HG02973 (cell line): ENCODE measurements at regions not wholly inside any gene's neighbourhood (a gene's known extent, or its start where the extent isn't known, plus 50 kb on each side); places are given as distances from the start of the nearest gene placed in this dataset.

Experiments
- ATAC-seq: cut with Tn5 transposase; IDR thresholded peaks from one replicate; pipeline ENCODE4 v1.9.1; 2021; ENCODE audit warnings: moderate library complexity; ENCODE audit not compliant: unreplicated experiment

DNA sequence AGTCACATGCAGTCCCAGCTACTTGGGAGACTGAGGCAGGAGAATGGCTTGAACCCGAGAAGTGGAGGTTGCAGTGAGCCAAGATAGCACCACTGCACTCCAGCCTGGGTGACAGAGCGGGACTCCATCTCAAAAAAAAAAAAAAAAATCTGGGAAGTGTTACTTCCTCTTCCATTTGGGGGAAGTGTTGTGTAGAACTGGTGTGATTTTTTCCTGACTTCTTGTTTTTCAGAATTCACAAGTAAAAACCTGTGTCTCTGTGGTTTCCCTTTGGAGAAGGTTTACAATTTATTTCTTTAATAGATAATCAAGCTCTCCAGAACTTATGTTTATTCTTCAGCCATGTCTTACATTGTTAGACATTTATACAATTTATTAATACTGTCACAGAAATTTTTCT is 396.1 kb downstream of the BRD1 start:
- no peak for ATAC-seq

DNA sequence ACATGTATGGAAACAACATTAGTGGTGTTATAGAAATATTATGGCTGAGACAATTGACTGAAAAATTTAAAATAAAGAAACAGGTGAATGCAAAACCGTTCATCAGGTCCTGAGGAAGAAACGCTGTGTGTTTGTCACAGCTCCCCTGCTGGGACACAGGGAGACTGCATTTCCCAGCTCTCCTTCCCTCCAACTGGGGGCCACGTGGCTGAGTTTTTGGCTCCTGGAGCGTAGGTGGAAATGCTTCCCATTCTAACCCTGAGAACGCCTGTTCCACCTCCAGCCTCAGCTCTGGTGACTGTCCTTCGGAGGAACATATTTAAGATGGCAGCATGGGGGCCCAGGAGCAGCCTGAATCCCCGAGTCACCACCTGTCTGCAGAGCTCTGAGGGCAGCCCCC is 398.6 kb downstream of the BRD1 start:
- ATAC-seq, result no peak

DNA sequence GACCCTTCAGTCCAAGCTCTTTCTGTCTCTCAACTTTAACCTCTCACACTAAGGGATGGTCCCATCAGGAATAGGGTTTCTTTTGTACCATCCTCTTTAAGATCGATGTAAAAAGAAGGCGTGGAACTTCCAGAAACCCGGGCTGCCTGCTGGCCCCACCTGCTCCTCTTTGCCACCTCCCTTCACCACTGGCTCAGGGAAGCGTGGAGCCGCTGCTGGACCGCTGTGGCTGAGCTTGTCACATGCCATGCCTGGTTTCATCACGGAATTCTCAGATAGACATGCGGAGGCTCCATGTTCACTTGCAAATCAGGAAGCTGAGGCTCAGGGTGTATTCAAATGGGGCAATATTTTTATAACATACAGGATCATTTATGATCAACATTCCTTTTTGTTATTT is 399.7 kb downstream of the BRD1 start:
- ATAC-seq, result no peak

DNA sequence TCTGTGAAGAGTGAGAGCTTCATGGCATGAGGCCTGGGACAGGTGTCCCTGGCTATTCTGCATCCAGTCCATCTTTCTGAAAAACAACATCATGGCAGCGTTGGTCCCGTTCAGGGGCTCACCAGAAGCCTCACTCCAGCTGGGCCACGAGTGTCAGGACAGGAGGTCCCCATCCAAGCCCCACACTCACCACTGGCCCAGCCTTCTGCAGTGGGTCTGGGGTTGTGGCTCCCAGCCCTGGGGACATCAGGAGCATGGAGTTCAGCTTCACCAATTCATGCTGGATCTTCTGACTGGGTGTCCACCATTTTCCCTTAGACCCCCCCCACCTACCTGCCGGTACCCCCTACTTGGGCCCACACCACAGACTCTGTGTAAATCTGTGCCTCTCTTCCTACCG is 400.3 kb downstream of the BRD1 start:
- ATAC-seq, result no peak

DNA sequence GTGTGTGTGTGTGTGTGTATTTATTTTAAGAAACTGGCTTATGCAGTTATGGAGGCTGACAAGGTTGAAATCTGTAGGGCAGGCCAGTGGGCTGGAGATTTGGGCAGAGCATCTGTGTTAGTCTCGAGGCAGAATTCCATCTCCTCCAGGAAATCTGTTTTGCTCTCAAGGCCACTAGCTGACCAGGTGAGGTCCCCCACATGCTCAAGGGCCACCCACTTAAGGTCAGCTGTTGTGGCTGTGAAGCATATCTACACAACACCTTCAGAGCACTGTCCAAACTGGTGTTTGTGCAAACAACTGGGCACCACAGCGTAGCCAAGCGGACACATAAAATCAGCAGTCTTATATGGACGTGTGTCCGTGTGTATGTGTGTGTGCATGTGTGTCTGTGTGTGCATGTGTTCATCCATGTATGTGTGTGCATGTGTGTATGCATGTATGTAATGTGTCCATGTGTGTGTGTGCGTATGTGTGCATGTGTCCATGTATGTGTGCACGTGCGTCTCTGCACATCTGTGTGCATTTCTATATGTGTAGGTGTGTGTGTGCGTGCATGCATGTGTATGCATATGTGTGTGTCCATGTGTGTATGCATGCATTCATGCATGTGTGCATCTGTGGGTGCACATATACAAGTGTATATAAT is 400.9 kb downstream of the BRD1 start:
- no peak for ATAC-seq

DNA sequence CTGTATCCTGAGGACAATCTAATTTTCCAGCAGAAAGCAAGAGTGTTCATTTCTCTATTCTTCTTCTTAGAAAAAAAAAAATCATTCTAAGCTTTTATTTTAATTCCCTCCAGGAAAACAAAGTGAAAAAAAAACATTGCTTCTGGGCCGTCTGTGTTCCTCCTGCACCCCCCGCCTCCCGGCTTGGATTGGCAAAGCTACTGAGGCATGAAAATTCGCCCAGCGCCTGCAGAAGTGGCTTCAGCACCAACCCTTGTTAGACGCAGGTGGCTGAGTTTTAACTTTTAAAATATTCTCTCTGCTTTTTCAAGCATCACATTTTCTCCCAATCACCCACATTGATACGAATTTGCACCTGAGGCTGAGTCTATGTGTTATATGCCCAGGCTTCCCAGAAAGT is 401.6 kb downstream of the BRD1 start:
- ATAC-seq, result no peak

DNA sequence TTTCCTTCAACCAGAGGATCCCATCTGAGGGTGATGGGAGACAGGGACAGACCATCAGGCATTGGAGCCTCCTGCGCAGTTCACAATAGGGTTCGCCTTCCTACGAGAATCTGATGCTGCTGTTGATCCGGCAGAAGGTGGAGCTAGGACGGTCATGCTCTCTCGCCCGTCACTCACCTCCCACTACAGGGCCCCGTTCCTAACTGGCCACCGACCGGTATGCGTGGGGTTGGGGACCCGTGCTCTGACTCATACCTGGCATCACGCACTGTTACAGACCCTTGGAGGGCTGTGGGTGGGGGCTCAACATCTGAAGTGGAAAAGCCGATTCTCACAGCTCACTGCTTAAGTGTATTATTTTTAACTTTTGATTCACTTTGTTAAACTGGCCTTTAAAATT is 402.3 kb downstream of the BRD1 start:
- no peak for ATAC-seq

DNA sequence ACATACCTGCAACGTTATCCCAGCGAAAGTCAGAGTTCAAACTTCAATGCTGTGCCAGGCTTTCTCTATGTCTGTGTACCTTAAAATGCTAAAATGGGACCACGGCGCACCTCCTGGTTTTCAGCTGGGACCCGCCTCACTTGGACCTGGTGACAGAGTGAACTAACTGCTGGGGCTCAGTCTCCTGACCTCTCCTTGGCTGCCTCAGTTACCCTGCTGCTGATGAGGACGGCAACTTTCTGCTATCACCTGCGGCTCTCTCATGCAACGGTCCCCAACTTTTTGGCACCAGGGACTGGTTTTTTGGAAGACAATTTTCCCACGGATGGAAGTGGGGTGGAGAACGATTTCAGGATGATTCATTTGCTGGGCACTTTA is 402.8 kb downstream of the BRD1 start:
- ATAC-seq, result no peak

DNA sequence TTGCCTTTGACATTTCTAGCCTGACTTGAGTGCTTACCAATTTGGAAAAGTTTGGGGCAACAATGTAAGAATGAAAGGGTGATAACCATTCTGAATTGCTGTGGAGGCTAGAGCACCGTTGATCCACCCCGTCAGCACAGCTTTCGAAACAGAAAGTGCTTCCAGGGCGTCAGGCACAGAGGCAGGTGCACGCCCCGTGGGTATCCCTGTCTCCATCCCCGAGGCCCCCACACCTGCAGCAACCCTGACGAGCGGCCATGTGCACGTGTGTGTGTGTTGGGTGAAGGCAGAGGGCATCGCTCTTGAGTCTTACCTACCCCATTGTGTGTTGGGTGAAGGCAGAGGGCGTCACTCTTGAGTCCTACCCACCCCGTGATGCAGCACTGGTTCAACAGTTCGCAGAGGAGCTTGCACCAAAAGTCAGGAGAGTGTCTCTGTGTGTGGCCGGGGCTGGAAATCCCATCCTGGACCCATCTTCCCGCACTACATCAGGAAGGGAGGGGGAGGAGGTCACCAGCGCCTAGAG is 404.5 kb downstream of the BRD1 start:
- no peak for ATAC-seq

DNA sequence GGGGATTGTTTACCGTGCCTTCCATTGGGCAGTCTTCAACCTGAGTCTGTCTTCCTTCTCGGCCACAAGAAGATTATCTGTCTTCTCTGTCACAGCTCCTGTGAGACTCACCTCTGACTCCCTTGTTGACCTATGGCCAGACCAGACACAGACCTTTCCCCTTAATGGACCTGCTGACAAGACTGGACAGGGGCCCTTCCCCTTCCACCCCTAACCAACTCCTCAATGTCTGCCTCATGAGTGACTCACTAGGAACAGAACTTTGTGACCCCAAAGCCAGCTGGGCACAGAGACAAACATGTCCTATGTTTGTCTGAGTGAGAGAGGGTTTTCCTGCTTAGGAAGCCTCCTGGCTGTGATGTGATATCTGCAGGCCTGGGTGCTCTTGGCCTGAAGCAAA is 405.0 kb downstream of the BRD1 start:
- no peak for ATAC-seq

DNA sequence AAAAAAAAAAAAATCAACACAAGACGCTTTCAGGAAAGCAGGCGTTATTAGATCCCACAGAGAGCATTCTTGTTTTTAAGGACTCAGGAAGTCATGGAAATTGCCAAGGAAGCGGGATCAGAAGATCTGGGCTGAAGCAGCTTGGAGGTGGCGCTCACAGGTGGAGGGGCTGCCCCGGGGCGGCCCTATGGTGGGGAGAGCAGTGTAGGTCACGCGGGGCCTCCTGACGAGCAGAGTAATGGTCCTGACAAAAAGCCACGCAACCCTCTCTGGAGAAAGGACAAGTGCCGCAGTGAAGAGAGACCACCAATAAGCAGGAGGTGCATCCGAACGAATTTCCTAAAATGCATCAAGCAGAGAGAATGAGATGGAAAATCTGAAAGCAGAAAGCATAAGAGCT is 407.0 kb downstream of the BRD1 start:
- ATAC-seq, result no peak

DNA sequence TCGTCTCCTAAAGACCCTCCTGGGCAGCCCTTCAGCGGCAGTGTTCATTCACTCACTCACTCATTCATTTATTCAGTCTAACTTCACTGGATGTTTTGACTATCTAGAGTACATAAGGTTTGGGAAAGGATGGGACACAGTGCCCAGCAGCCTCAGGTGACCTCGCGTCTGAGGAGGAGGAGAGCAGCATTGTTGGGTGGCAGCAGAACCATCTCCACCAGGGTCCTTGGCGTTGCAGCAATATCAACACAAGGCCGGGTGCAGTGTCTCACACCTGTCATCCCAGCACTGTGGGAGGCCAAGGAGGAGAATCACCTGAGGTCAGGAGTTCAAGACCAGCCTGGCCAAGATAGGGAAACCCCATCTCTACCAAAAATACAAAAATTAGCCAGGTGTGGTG is 408.0 kb downstream of the BRD1 start:
- no peak for ATAC-seq

DNA sequence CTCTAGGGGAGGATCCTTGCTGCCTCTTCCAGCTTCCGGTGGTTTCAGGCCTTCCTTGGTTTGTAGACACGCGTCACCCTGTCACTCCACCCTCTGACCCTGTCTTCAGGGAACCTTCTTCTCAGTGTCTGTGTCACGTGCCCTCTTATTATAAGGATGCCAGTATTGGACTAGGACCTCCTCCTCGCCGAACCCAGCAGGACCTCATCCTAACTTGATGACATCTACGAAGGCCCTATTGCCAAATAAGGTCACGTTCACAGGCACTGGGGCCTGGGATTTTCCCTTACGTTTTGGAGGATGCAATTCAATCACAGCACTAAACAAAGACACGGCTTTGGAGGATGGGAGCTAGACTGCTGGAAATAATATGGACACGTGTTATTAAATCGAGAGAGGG is 408.7 kb downstream of the BRD1 start:
- no peak for ATAC-seq

DNA sequence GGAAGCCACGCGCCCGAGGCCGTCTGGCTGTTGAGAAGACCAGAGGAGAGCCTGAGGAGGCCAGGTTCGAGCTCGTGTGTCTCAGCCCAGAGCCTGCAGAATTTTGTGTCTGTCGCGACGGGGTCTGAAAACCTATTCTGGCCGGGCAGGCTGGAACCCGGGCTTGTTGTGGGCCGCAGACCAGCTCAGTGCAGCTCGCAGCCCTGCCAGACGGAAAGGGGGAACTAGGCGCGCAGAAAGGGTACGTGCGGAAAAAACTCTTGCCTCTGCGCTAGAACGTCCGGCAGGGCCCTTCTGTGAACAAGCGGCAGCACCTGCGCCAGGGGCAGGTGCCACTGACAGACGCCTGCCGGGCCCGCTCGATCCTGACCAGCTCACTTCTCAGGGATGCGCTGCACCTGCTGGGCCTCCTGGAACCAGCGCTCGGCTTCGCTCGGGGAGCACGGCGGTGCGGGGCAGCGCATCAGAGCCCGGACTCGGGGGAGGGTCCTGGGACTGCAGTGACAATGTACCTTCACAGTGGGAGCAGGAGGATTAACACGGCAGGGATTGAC is 409.3 kb downstream of the BRD1 start:
- no peak for ATAC-seq

DNA sequence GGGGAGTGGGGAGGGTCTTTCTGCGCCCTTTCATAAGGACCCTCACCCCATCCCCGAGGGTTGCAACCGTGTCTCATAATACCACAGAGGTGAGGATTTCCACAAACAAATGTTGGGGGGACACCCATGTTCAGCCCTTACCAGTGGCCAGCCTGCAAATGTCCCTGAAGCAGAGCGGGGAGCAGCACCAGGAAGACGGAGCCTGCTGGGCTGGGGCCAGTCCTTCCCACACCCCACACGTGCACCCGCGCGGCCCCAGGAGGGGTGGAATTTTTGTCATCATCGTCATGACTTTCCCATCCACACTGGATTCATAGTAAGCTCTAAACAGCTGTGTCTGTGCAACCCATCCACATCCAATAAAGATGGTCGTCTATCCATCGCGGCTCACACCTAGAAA is 409.8 kb downstream of the BRD1 start:
- ATAC-seq, result no peak

DNA sequence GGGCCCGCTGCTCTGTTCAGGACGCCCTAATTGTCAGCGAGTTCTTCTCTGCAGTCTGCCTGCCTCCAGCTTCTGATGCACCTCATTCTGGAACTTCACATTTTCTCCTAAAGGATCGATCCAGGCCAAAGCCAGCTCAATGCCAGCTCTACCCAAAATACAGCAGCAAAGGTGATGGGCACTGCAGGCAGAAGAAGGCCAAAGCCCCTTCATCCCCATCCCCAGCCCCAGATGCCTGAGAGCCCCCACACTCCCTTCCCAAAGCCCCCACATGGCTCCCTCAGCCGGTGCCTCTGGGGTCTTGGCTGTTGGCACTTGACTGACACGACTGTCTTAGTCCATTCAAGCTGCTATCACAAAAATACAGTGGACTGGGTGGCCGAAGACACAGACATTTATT is 410.3 kb downstream of the BRD1 start:
- no peak for ATAC-seq

DNA sequence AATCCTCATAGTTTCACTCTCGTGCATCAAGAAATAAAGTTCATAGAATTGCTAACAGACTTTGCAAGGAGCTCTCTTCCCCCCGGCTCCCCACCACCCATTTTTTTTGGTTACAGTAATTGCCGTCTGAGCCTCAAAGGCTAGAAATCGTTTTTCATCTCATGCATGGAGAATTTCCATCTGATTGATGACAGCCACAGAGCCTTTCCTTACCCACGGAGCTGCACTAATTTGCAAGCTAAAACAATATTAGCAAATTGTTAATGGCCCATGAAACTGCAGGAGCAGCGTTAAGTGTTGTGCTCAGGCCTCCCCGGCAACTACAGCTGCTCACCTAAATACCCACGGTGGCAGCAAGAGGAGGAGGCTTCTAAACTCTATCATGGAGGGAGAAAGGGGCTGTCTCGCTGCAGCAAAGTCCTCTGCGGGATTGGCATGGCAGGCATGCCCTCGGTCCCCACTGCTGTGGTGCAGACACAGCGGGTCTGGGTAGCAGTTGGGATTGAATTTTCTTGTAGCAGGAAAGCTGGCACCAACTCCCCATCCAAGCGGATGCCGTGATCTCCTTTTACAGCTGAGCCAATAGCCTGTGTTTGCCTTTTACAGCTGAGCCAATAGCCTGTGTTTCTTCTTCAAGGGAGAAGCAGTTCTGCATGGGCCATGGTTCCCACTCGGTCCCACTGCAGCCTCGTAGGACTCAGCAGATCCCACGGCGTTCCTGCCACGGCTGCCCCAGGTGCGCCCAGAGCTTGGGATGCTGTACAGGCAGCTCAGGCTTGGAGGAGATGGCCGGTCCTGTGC is 412.3 kb downstream of the BRD1 start:
- ATAC-seq, result no peak

DNA sequence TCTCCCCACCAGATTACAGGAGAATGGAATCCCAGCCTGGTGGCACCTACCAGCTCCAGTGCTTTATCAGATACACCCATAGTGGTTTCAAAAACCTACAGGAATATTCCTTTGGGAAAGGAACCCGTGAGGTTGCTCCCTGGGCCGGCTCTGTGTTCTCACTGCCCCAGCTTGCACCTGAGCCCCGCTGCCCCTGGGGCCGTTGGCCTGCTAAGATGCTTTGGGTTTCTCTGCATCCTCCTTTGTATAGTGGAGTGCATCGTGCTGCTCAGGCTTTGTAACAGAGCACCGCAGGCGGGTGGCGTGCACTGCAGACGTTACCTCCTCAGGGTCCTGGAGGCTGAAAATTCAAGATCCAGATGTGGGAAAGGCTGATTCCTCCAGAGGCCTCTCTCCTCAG is 414.1 kb downstream of the BRD1 start:
- no peak for ATAC-seq

DNA sequence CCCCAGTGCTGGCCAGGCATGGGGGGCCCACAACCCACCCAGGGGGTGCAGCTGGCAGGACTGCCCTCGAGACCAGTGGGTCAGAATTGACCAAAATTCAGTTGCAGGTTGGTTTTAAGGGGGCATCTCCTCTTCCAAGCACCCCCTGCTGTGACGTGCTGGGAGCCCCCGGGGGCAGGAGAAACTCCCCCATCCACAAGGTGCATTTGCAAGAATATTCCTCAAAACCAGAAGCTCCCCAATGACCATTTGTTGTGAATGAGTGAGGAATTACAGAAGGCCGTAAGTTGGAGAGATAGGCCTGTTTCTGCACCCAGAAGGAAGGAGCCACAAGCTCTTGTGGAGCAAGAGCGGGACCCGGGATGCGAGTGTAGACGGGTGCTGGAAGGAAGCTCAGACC is 414.5 kb downstream of the BRD1 start:
- no peak for ATAC-seq

DNA sequence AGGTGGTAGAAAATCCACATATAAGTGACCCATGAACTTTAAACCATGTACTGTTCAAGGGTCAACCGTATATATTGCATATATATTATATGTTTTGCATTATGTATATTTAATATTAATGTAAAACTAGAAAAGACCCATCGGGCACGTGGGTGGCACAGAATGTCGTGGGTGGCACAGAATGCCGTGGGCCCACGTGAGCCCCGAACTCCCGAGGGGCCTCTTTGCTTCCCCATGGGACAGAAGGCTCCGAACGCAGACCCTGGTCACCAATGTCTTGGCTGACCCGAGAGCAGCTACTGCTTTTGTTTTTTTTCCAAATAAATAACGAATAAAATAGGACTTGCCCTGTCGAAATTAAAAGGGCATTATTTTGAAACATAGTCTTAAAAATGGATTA is 415.4 kb downstream of the BRD1 start:
- no peak for ATAC-seq

DNA sequence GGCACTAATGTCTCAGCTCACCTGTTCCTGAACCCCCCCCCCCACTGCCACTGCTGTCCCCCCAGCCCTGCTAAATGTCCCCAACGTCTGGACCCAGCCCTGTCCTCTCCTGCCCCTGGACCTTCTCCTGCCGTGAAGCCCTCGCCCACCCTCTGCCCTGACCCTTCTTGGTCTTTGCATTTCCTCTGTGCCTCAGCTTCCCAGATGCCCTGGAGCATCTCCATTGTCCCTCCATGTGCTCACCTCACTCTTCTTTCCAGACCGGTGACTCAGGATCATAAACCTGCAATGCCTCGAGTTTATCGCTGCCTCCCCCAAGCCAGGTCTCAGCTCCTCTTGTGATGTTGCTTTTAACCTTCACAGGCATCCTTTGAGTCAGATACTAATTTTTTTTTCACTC is 416.4 kb downstream of the BRD1 start:
- ATAC-seq, result no peak

DNA sequence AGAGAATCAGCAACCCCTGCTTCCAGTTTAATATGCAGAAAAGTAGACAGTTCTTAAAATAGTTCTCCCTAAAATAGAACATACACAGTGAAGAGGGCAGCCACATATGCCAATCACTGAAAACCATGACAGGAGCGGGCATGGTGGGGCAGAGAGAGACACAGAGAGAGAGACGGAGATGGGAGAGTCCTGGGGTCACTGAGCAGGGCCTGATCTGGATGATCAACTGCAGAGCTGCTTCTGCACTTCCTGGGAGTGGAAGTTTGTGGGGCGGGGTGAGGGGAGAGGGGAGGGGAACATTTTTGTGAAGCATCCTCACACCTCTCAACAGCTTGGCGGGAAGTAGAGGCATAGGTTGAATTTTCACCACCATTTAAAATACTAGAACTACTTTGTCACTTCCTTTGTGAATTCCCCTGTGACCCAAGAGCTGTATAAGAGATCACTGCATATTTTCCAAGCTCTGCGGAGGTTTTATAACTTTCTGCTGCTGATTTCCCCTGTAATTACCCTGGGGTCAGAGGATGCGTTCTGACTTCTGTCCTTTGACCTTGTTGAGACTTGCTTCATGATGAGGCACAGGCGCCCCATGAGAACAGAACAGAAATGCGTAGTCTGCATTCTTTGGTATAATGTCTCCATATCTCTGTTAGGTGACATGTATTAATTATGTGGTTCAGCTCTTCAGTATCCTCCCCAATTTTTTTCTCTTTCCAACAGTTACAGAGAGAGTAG is 419.4 kb downstream of the BRD1 start:
- no peak for ATAC-seq
